AG04449 (cell line): ENCODE measurements at regions not wholly inside any gene's neighbourhood (a gene's known extent, or its start where the extent isn't known, plus 50 kb on each side); places are given as distances from the start of the nearest gene placed in this dataset.
A peak's percentile ranks its signal among the peaks of the same experiment; 100 is the strongest.

Experiments used
- CTCF ChIA-PET: fragments of 350-600 bp; formaldehyde crosslinking; extraction: SDS; loops from one replicate; lab custom pipeline; 2021; ENCODE audit warnings: antibody characterized with exemption; lab: Yijun Ruan, JAX
- POLR2A ChIA-PET: fragments of 400-600, 350-600 bp; formaldehyde crosslinking; extraction: SDS; loops from one replicate; lab custom pipeline; 2020; ENCODE audit warnings: antibody characterized with exemption, inconsistent platforms; lab: Yijun Ruan, JAX
- DNase-seq: peaks from one replicate; pipeline ENCODE4 v3.0.0-alpha.2; 2010; ENCODE audit warnings: low read depth, low spot score
- H3K4me3 ChIP-seq: 2 replicates; pipeline ENCODE4 v1.5.1; 2011; ENCODE audit warnings: low read depth, mild to moderate bottlenecking, control low read depth, low read length
- TF ChIP-seq, protein P1 (sequence below): IDR thresholded peaks from one replicate; pipeline ENCODE4 v1.5.1; 2011; ENCODE audit warnings: mild to moderate bottlenecking, moderate library complexity, low read length, control low read depth, inconsistent platforms; ENCODE audit not compliant: insufficient read depth; ENCODE audit errors: missing control alignments

DNA sequence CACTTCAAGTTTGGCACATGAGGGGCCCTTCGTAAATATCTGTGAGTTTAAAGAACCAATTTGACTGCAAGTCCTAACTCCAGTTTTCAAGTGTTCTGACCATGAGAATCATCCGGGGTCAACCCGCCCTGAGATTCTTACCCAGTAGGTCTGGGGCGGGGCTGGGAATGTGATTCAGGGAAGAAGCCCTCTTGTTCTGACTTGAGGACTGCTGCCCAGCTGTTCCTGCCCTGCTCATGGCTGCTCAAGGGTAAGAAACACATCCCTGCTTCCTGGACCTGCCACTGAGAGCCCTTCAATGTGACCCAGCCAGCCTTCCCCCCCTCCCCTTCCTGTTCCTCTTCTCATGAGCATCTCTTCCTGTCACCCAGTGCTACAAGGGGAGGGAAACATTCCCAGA lies 92.7 kb upstream of the PGRMC2 start:
- TF ChIP-seq, protein P1, sequence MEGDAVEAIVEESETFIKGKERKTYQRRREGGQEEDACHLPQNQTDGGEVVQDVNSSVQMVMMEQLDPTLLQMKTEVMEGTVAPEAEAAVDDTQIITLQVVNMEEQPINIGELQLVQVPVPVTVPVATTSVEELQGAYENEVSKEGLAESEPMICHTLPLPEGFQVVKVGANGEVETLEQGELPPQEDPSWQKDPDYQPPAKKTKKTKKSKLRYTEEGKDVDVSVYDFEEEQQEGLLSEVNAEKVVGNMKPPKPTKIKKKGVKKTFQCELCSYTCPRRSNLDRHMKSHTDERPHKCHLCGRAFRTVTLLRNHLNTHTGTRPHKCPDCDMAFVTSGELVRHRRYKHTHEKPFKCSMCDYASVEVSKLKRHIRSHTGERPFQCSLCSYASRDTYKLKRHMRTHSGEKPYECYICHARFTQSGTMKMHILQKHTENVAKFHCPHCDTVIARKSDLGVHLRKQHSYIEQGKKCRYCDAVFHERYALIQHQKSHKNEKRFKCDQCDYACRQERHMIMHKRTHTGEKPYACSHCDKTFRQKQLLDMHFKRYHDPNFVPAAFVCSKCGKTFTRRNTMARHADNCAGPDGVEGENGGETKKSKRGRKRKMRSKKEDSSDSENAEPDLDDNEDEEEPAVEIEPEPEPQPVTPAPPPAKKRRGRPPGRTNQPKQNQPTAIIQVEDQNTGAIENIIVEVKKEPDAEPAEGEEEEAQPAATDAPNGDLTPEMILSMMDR = no peak
- DNase-seq = no peak
- ChIA-PET POLR2A (no interaction called here), CTCF (interaction anchor here (0.6 to 3.4 kb wide), 16 partner anchors 8 to 485 kb away, joined by 3 to 15 read pairs (median 4); no protein-coding TSS in a partner anchor)
- H3K4me3 ChIP-seq = no peak overlapping the region

DNA sequence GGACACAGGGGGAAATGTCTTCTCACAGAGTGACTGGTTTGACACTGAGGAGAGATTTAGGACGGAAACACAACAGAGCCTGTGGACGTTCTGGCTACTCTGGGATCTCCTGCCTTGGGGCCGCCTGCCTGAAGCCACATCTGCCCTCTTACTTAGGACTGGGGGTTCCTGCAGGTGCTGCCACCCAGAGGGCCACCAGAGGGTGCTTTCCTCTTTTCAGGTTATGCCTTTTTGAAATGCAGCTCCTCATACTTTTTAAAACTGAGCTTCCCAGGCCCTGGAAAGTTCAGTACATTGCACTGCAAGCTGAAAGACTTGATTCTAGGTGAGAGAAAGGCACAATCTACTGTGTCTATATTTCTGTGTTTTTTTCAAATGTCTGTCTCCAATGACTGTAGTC lies 92.2 kb upstream of the PGRMC2 start:
- no peak for DNase-seq
- TF ChIP-seq, protein P1 = peak; percentile 67
- ChIA-PET POLR2A (no interaction called here), CTCF (interaction anchor here (0.6 to 3.4 kb wide), 17 partner anchors 8 to 486 kb away, joined by 3 to 15 read pairs (median 4); no protein-coding TSS in a partner anchor)
- no peak overlapping the region for H3K4me3 ChIP-seq

DNA sequence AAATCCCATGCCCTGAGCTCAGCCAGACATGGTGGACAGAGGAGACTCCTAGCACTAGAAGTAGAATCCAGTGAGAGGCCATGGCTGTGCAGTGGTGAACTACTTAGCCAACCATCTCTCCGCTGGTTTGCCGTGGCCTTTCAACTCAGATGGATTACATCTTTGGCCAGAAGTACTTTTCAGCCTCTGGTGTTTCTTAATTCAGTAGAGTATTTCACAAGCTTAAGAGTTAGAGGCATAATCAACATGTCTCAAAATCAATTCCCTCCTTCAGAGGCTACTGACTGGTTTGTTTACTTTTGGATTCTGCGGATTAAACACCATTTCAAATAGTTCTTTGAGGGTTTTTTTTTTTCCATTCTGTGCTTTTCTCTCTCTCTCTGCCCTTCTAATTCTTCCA lies 91.1 kb upstream of the PGRMC2 start:
- ChIA-PET CTCF (interaction anchor here (0.9 to 3.4 kb wide), 11 partner anchors 8 to 485 kb away, joined by 3 to 15 read pairs (median 5); no protein-coding TSS in a partner anchor), POLR2A (interaction anchor here (0.7 kb wide), 1 partner anchor 444 kb away, joined by 3 read pairs; no protein-coding TSS in a partner anchor)
- H3K4me3 ChIP-seq = no peak overlapping the region
- no peak for DNase-seq
- TF ChIP-seq, protein P1 = no peak

DNA sequence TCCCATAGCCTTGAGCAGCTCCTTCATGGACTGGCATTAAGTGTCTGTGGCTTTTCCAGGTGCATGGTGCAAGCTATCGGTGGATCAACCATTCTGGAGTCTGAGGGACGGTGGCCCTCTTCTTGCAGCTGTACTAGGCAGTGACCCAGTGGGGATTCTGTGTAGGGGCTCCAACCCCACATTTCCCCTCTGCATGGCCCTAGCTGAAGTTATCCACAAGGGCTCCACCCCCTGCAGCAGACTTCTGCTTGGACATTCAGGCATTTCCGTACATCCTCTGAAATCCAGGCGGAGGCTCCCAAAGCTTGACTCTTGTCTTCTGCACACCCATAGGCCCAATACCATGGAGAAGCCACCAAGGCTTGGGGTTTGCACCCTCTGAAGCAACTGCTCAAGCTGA lies 89.3 kb upstream of the PGRMC2 start:
- H3K4me3 ChIP-seq = no peak overlapping the region
- TF ChIP-seq, protein P1 = no peak
- ChIA-PET POLR2A (interaction anchor here (0.6 to 0.7 kb wide), 2 partner anchors 91 to 722 kb away, joined by 3 to 4 read pairs; no protein-coding TSS in a partner anchor), CTCF (interaction anchor here (1.0 kb wide), 1 partner anchor 487 kb away, joined by 3 read pairs; no protein-coding TSS in a partner anchor)
- DNase-seq = no peak

DNA sequence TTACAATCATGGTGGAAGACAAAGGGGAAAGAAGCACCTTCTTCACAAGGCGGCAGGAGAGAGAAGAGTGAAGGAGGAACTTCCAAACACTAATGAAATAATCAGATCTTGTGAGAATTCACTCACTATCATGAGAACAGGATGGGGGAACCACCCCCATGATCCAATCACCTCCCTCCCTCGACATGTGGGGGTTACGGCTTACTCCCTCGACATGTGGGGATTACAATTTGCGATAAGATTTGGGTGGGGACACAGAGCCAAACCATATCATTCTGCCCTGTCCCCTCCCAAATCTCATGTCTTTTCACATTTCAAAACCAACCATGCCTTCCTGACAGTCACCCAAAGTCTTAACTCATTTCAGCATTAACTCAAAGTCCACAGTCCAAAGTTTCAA lies 88.7 kb upstream of the PGRMC2 start:
- TF ChIP-seq, protein P1 = no peak
- DNase-seq = no peak
- ChIA-PET CTCF (interaction anchor here (1.0 kb wide), 2 partner anchors 78 to 487 kb away, joined by 3 read pairs; no protein-coding TSS in a partner anchor), POLR2A (no interaction called here)
- no peak overlapping the region for H3K4me3 ChIP-seq

DNA sequence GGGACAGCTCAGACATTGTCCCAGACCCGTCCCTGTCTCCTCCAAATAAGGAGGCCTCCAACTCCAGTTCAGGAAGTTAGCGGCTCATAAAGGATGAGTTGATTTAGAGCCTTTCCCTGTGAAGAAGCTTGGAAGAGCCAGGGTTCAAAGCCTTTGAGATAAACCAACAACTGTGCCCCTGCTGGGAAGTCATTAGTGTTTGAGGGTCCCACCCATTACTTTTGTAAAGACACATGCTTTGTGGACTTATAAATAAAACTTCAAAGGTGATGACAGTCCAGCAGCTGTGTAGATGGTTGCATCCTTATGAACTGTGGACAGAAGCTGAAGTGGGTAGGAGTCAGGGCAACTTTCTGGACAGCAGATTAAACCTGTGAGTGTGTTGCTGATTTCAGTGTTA lies 86.0 kb upstream of the PGRMC2 start:
- H3K4me3 ChIP-seq = no peak overlapping the region
- TF ChIP-seq, protein P1 = no peak
- POLR2A ChIA-PET = no interaction called here
- CTCF ChIA-PET = no interaction called here
- no peak for DNase-seq
